Mucosa of rectum (tissue), 2 donors: ENCODE measurements at regions not wholly inside any gene's neighbourhood (a gene's known extent, or its start where the extent isn't known, plus 50 kb on each side); places are given as distances from the start of the nearest gene placed in this dataset.

Experiments
- H3K27ac ChIP-seq, 2 donors: one replicate each; pipeline ENCODE4 v1.7.0; 2013; ENCODE audit warnings: inconsistent platforms in 2 of 2, low read depth in 2 of 2, low read length in 2 of 2
- H3K27me3 ChIP-seq, 2 donors: one replicate each; pipeline ENCODE4 v1.7.0; 2013; ENCODE audit warnings: low read length in 2 of 2; ENCODE audit not compliant: control insufficient read depth in 2 of 2, insufficient read depth in 2 of 2
- H3K36me3 ChIP-seq, 2 donors: one replicate each; pipeline ENCODE4 v1.7.0; 2013; ENCODE audit warnings: low read length in 2 of 2; ENCODE audit not compliant: control insufficient read depth in 2 of 2, insufficient read depth in 2 of 2
- H3K4me1 ChIP-seq, 2 donors: one replicate each; pipeline ENCODE4 v1.7.0; 2013; ENCODE audit warnings: low read length in 2 of 2, mild to moderate bottlenecking in 1 of 2; ENCODE audit not compliant: control insufficient read depth in 2 of 2, insufficient read depth in 2 of 2
- H3K4me3 ChIP-seq, 2 donors: one replicate each; pipeline ENCODE4 v1.7.0; 2013; ENCODE audit warnings: low read length in 2 of 2
- H3K9ac ChIP-seq, 2 donors: one replicate each; pipeline ENCODE4 v1.7.0; 2013; ENCODE audit warnings: low read length in 2 of 2, low read depth in 1 of 2, mild to moderate bottlenecking in 1 of 2
- H3K9me3 ChIP-seq, 2 donors: one replicate each; pipeline ENCODE4 v1.7.0; 2013; ENCODE audit warnings: low read length in 2 of 2; ENCODE audit not compliant: control insufficient read depth in 2 of 2
- donor health status: healthy.
- donor health status: Normal muscosa, but diverticular disease.

DNA sequence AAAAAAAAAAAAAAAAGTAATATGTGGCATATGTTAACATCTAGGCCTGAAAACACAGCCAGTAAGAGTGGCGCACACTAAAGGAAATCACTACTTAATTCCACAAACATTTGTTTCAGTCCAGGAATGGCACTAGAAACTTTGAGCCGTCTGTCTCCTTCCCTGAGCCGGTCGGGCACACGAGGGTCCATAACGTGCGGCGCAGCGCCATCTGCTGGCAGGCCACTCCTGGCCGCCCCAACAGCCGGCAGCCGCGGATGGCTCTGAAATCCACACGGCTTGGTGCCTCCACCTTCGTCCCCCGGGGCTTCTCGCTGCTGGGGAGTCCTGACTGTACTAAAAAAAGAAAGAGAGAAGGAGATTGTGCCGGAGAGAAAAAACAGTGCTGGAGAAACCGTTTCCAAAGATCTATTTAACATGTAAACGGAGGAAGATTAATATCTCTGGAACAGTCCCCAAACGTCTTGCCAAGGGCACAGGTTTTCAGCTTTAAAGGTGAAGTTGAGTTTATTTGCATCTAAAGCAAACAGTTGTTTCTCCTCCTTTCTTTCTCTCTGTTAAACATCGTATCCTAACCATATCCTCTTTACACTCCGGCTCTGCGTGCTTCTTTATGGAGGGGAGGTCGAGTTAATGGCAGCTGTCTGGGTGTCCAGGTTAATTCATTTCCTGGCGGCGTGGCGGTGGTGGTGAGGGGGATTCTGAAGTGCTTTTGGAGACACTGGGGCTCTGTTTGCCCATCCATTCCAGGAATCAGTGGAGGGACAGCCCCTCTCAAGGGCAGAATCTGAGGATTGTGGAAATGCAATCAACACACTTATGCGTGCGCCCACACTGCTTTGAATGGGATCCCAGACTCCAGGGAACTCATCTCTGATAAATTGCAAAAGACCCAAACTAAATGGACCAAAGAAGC, 611.3 kb upstream of the SALL1 start:
- Histone ChIP-seq H3K4me1 (peaks cover 0 to 2% of the 10 kb centered on the region in 2 donors), H3K4me3 (no peak overlapping the region), H3K27ac (peak overlapping the region in 1 of 2 donors; percentile 56), H3K27me3 (peaks cover 0 to 3% of the 10 kb centered on the region in 2 donors), H3K9ac (no peak overlapping the region), H3K9me3 (no peaks in the 10 kb centered on the region), H3K36me3 (no peaks in the 10 kb centered on the region)

DNA sequence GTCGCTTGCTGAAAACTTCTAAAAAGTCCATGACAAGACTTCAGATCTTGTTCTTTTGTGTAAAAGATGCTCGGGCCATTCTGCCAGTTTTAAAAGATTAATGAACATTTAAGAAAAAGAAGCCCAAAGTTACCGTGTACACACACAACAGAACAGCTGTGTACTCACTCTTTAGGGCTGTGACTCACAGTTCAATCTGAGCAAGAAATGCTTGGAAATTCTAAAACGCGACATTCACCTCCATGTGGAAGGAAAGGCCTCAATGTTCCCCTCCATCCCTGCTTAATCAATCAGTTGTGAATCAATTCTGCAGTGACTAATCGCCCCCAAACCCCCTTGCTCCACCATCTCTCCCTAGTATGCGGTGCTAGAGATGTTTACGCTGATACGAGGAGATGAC, 609.9 kb upstream of the SALL1 start:
- no peak overlapping the region for H3K27ac ChIP-seq
- H3K27me3 ChIP-seq: peaks cover 0 to 3% of the 10 kb centered on the region in 2 donors
- no peak overlapping the region for H3K9ac ChIP-seq
- H3K9me3 ChIP-seq: no peaks in the 10 kb centered on the region
- no peaks in the 10 kb centered on the region for H3K36me3 ChIP-seq
- H3K4me1 ChIP-seq: peaks cover 0 to 2% of the 10 kb centered on the region in 2 donors
- no peak overlapping the region for H3K4me3 ChIP-seq

DNA sequence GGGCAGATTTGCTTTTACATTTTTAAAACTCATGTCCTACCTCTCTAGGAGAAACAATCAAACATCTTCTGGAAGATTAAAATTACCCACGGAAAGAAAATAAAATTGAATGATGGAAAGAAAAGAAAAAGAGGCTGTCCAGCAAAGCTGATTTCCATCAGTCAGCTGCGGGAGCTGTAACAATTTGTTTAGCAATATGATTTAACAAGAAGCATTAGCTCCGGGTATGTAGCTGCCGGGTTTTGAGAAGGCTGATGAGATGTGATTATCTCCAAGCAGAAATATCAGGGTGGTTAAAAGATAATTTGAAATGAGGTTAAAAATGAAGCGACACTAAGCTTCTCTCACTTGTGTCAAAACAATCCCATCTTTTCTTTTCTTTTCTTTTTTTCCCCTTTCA, 608.9 kb upstream of the SALL1 start:
- H3K9ac ChIP-seq: no peak overlapping the region
- H3K27ac ChIP-seq: no peak overlapping the region
- no peak overlapping the region for H3K4me3 ChIP-seq
- no peaks in the 10 kb centered on the region for H3K36me3 ChIP-seq
- no peaks in the 10 kb centered on the region for H3K9me3 ChIP-seq
- peaks cover 0 to 2% of the 10 kb centered on the region in 2 donors for H3K4me1 ChIP-seq
- H3K27me3 ChIP-seq: peaks cover 0 to 3% of the 10 kb centered on the region in 2 donors

DNA sequence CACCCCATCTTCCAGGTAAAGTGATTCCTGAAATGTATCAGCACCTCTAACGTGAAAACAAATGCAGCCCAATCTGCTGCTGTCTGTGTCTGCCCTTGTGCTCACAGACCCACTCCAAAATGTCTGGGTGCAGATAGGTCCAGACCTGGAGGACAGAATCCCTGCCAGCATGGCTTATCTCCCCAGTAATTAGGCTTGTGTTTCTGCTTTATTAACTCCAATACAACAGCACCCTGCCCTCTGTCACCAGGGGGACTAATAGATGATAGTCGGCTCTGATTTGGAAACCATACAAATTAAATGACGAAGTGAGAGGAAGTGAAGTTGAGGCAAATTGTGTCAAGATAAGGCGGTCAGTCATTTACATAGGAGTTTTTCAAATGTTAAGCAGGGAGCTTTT, 608.3 kb upstream of the SALL1 start:
- H3K9me3 ChIP-seq: no peaks in the 10 kb centered on the region
- H3K4me3 ChIP-seq: no peak overlapping the region
- no peak overlapping the region for H3K9ac ChIP-seq
- H3K4me1 ChIP-seq: peaks cover 0 to 2% of the 10 kb centered on the region in 2 donors
- H3K27ac ChIP-seq: no peak overlapping the region
- peaks cover 0 to 3% of the 10 kb centered on the region in 2 donors for H3K27me3 ChIP-seq
- H3K36me3 ChIP-seq: no peaks in the 10 kb centered on the region

DNA sequence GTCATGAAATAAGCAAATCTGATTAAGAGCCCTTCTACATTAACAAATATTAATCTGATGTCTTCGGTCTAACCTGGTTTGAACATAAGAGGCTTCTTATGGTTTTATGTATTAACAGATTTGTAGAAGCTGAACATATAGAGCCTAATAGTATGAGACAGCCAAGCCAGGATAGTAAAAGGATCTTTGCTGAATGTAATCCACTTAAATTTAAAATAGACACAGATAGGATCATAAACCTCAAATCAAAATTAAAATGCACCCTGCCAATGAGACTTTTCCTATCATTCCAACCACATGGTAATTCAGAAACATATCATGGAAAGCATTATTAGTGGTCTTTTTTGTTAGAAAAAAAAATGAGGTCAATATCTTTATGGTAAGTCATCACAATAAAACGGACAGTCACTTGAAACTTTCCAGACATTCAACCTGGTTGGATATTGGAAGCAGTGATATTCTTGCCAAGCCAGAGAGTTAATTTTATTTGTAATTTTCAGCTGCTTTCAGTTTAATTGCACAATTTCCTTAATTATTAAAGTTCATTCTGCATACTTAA, 606.9 kb upstream of the SALL1 start:
- peaks cover 0 to 3% of the 10 kb centered on the region in 2 donors for H3K27me3 ChIP-seq
- no peak overlapping the region for H3K9ac ChIP-seq
- H3K4me3 ChIP-seq: no peak overlapping the region
- H3K36me3 ChIP-seq: no peaks in the 10 kb centered on the region
- peaks cover 0 to under 1% of the 10 kb centered on the region in 2 donors for H3K4me1 ChIP-seq
- H3K27ac ChIP-seq: no peak overlapping the region
- no peaks in the 10 kb centered on the region for H3K9me3 ChIP-seq

DNA sequence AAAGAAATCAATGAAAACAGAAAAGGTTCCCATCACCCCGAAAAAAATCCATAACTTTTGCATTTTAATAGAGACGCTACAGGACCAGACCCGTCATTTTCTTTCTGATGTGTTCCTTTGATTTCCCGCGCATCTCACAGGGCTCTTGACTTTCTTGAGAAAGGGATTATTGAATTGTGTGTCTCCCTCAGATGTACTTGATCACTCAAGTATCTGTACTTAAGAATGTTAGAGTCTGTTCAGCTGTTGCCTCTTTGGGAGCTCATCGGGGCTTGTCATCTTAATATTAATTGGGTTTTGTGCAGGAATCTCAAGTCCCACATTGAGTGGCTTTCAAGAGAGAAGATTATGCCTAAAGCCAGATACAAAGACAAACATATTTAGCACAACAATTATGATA, 606.4 kb upstream of the SALL1 start:
- H3K4me1 ChIP-seq: no peaks in the 10 kb centered on the region
- H3K9ac ChIP-seq: no peak overlapping the region
- no peaks in the 10 kb centered on the region for H3K36me3 ChIP-seq
- H3K27ac ChIP-seq: no peak overlapping the region
- no peak overlapping the region for H3K4me3 ChIP-seq
- no peaks in the 10 kb centered on the region for H3K9me3 ChIP-seq
- peaks cover 0 to 2% of the 10 kb centered on the region in 2 donors for H3K27me3 ChIP-seq

DNA sequence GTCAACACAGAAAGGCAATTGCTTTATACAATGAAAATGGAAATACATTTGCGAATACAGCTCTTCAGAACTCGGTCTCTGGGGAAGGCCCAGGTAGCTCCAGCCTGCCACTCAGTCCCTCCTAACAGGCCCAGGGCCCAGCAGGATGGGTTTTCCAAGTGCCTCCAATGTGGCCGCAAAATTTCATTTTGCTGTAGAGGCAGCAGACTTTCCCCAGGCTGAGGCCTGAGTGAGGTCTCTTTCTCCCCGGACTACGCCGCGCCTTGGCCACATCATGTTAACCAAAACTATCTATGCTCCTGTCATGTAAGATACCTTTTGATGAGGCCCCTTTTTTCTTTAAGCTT, 606.0 kb upstream of the SALL1 start:
- H3K4me3 ChIP-seq: no peak overlapping the region

DNA sequence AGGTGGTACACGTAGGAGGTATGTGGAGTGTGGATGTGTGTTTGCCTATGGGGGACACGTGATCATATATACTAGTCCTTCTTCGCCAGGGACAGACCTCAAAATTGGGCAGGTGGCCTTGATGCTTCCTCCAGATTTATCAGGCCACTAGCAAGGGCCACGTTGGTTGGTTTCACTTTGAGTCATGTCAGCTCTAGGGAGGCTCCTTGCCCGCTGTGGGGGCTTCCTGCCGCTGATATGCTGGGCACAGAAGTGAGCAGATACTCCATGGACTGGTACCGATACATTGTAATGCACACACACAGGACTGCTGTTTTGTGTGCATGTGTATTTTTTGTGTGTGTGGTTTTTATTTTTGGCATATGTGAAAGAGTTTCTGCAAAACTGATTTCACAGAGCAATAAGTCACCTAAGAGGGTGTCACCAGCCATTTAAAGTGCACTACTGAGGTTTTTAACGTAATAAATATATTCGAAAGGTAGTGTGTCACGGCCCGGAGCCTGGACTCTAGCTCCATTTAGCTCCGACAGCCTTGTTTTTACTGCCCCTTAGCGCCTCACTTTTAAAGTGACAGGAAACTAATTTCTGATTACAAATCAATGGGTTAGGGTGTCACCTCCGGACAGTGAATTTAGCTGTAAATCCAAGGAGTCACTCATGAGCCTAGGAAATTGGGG, 605.5 kb upstream of the SALL1 start:
- Histone ChIP-seq H3K9me3 (no peaks in the 10 kb centered on the region), H3K27me3 (no peaks in the 10 kb centered on the region), H3K4me3 (no peak overlapping the region), H3K9ac (no peak overlapping the region), H3K4me1 (no peaks in the 10 kb centered on the region), H3K27ac (no peak overlapping the region), H3K36me3 (no peaks in the 10 kb centered on the region)

More for the DNA sequence above, 606.0 kb upstream of the SALL1 start:
- no peak overlapping the region for H3K9ac ChIP-seq
- no peaks in the 10 kb centered on the region for H3K4me1 ChIP-seq
- H3K27ac ChIP-seq: no peak overlapping the region
- H3K36me3 ChIP-seq: no peaks in the 10 kb centered on the region
- no peaks in the 10 kb centered on the region for H3K9me3 ChIP-seq
- H3K27me3 ChIP-seq: no peaks in the 10 kb centered on the region

DNA sequence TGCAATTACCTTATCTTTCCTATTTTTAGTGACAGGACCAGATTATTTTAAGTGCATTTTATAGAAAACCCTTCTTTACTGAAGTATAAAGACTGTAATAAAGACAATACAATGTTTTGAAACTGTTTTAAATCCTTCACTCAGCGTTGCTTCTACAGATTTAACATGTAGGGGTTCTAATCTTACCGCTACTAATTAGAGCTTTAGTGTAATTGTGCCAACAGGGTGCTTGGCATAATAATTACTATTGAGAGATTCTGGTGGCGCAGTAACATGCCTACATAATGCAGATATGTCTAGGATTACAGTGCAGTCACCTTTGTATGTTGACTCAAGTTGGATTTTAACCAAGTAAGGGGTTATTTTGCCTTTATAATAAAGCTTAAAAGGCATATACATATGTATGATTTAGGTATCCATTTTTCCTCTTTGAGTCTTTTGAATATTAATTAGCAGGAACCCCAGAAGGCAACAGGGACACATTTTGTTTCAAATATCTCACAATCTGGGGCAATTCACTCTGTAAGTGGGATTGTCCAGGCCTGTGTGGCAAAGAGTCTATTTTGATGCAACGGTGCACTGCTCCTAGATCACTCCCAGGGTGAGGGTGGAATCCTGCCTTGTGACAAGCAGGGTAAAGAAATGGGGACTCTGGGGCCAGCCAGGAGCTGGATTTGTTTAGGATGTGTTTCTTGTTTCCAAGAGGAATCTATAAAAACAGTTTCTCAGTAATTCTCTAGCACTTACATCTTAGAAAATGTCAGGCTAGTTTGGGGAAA, 604.7 kb upstream of the SALL1 start:
- Histone ChIP-seq H3K36me3 (no peaks in the 10 kb centered on the region), H3K27ac (no peak overlapping the region), H3K9ac (no peak overlapping the region), H3K9me3 (no peaks in the 10 kb centered on the region), H3K4me3 (no peak overlapping the region), H3K4me1 (no peaks in the 10 kb centered on the region), H3K27me3 (no peaks in the 10 kb centered on the region)
